Loucy (cell line): ENCODE measurements at regions not wholly inside any gene's neighbourhood (a gene's known extent, or its start where the extent isn't known, plus 50 kb on each side); places are given as distances from the start of the nearest gene placed in this dataset.

Source experiments
- EZH2phosphoT487 ChIP-seq: fragments of 200-600 bp; IDR thresholded peaks from 2 replicates; pipeline ENCODE4 v1.6.1; 2018; ENCODE audit warnings: antibody characterized with exemption, mild to moderate bottlenecking, moderate library complexity, borderline replicate concordance
- TF ChIP-seq, protein P1 (sequence below): fragments of 200-600 bp; sonication (generic); conservative IDR thresholded peaks from 2 replicates; pipeline ENCODE4 v1.5.1; 2014; ENCODE audit warnings: mild to moderate bottlenecking, antibody characterized with exemption, low read length

DNA sequence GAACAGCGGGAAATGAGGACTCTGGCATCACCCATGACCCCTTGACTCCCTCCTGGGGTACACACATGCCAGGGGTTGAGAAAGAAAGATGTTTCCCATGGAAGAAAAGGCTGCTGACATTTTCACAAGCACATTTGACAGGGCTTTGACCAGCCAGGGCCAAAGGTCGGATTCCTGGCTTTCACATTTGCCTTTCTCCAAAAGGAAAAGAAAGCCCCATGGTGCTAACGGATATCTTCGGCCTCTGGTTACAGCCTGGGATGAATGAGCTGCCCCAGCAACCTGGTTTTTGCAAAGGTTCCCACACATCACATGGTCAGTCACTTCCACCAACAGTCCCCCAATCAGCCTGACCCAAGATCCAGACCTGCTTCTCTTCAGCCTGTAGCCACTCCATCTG, 478.2 kb upstream of the CDH11 start:
- TF ChIP-seq, protein P1, sequence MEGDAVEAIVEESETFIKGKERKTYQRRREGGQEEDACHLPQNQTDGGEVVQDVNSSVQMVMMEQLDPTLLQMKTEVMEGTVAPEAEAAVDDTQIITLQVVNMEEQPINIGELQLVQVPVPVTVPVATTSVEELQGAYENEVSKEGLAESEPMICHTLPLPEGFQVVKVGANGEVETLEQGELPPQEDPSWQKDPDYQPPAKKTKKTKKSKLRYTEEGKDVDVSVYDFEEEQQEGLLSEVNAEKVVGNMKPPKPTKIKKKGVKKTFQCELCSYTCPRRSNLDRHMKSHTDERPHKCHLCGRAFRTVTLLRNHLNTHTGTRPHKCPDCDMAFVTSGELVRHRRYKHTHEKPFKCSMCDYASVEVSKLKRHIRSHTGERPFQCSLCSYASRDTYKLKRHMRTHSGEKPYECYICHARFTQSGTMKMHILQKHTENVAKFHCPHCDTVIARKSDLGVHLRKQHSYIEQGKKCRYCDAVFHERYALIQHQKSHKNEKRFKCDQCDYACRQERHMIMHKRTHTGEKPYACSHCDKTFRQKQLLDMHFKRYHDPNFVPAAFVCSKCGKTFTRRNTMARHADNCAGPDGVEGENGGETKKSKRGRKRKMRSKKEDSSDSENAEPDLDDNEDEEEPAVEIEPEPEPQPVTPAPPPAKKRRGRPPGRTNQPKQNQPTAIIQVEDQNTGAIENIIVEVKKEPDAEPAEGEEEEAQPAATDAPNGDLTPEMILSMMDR = no peak
- no peak for TF ChIP-seq EZH2phosphoT487
